Raji (cell line): ENCODE measurements at regions not wholly inside any gene's neighbourhood (a gene's known extent, or its start where the extent isn't known, plus 50 kb on each side); places are given as distances from the start of the nearest gene placed in this dataset.

Source experiments
- POLR2A ChIP-seq: IDR thresholded peaks from 2 replicates; pipeline ENCODE4 v1.6.1; 2011; ENCODE audit warnings: low read depth, low read length, control low read depth; ENCODE audit not compliant: insufficient read depth

GRCh38 chr6:14724549-14724948 lies 521.3 kb upstream of the JARID2 start:
- TF ChIP-seq POLR2A, result no peak

GRCh38 chr6:14726816-14727493 lies 518.9 kb upstream of the JARID2 start:
- no peak for TF ChIP-seq POLR2A

- no peak for TF ChIP-seq POLR2A
Observed at GRCh38 chr6:14727494-14728395, 518.1 kb upstream of the JARID2 start.

- no peak for TF ChIP-seq POLR2A
Observed at GRCh38 chr6:14728396-14729024, 517.4 kb upstream of the JARID2 start.

- no peak for TF ChIP-seq POLR2A
Observed at GRCh38 chr6:14729129-14729871, 516.6 kb upstream of the JARID2 start.

GRCh38 chr6:14730654-14731053 lies 515.2 kb upstream of the JARID2 start:
- no peak for TF ChIP-seq POLR2A

GRCh38 chr6:14731611-14732010 lies 514.3 kb upstream of the JARID2 start:
- TF ChIP-seq POLR2A, result no peak

- no peak for TF ChIP-seq POLR2A
Observed at GRCh38 chr6:14732226-14732843, 513.5 kb upstream of the JARID2 start.

- TF ChIP-seq POLR2A, result no peak
Observed at GRCh38 chr6:14732844-14733757, 512.8 kb upstream of the JARID2 start.

- TF ChIP-seq POLR2A, result no peak
Observed at GRCh38 chr6:14734052-14734415, 511.8 kb upstream of the JARID2 start.

- no peak for TF ChIP-seq POLR2A
Observed at GRCh38 chr6:14734416-14735340, 511.2 kb upstream of the JARID2 start.

GRCh38 chr6:14735956-14736486 lies 509.8 kb upstream of the JARID2 start:
- TF ChIP-seq POLR2A, result no peak
